Endothelial cell of umbilical vein (primary cell): ENCODE measurements at regions not wholly inside any gene's neighbourhood (a gene's known extent, or its start where the extent isn't known, plus 50 kb on each side); places are given as distances from the start of the nearest gene placed in this dataset.

Experiments
- CTCF ChIP-seq, 2 donors: IDR thresholded peaks; 1 replicate in 1 of 2; 2 replicates in 1 of 2; pipeline ENCODE4 v1.5.1; 2011; ENCODE audit warnings: low read length in 2 of 2, mild to moderate bottlenecking in 2 of 2, moderate library complexity in 2 of 2, control low read depth in 1 of 2, inconsistent platforms in 1 of 2, low read depth in 1 of 2; ENCODE audit not compliant: insufficient read depth in 1 of 2; ENCODE audit errors: extremely low read depth in 1 of 2
- POLR2A ChIP-seq: IDR thresholded peaks from 2 replicates; pipeline ENCODE4 v1.6.1; 2012; ENCODE audit warnings: low read depth, mild to moderate bottlenecking, control low read depth, low read length

- TF ChIP-seq CTCF (IDR thresholded peaks at IDR 0.05; ENCODE audit: extremely low read depth in 1 of 2, insufficient read depth in 1 of 2, low read depth in 1 of 2, low read length in 2 of 2) (no peak), POLR2A (no peak)
These were observed 570.0 kb downstream of the TBC1D32 start for GRCh38 chr6:120764312-120764711.
